ENCODE measurements at regions not wholly inside any gene's neighbourhood (a gene's known extent, or its start where the extent isn't known, plus 50 kb on each side); places are given as distances from the start of the nearest gene placed in this dataset.

DNA sequence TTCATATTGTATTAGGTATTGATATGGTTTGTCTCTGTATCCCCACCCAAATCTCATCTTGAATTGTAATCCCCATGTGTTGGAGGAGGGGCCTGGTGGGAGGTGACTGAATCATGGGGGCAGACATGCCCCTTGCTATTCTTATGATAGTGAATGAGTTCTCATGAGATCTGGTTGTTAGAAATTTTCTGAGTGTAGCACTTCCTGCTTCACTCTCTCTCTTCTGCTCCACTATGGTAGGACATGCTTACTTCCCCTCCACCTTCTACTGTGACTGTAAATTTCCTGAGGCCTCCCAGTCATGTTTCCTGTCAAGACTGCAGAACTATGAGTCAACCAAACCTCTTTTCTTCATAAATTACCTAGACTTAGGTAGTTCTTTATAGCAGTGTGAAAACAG lies 187.4 kb upstream of the SLC24A2 start:
- no peaks in the 10 kb centered on the region for H3K4me1 ChIP-seq (ENCODE audit: control insufficient read depth in 2 of 2, insufficient read depth in 2 of 2, low read length in 2 of 2)
- no peaks in the 10 kb centered on the region for H3K36me3 ChIP-seq (ENCODE audit: control insufficient read depth in 2 of 2, insufficient read depth in 2 of 2, low read length in 2 of 2)
- no peaks in the 10 kb centered on the region for H3K9me3 ChIP-seq (ENCODE audit: control insufficient read depth in 2 of 2, low read length in 2 of 2)
- H3K4me3 ChIP-seq (ENCODE audit: low read length in 2 of 2) = no peak overlapping the region
- no peaks in the 10 kb centered on the region for H3K27me3 ChIP-seq (ENCODE audit: control insufficient read depth in 2 of 2, insufficient read depth in 2 of 2, low read length in 2 of 2)
- H3K9ac ChIP-seq (ENCODE audit: low read depth in 1 of 2, low read length in 2 of 2) = no peak overlapping the region
- H3K27ac ChIP-seq (ENCODE audit: low read depth in 2 of 2, low read length in 2 of 2) = no peak overlapping the region

- no peak overlapping the region for H3K9ac ChIP-seq (ENCODE audit: low read depth in 1 of 2, low read length in 2 of 2)
- H3K4me3 ChIP-seq (ENCODE audit: low read length in 2 of 2) = no peak overlapping the region
- no peaks in the 10 kb centered on the region for H3K9me3 ChIP-seq (ENCODE audit: control insufficient read depth in 2 of 2, low read length in 2 of 2)
- H3K27me3 ChIP-seq (ENCODE audit: control insufficient read depth in 2 of 2, insufficient read depth in 2 of 2, low read length in 2 of 2) = no peaks in the 10 kb centered on the region
- H3K4me1 ChIP-seq (ENCODE audit: control insufficient read depth in 2 of 2, insufficient read depth in 2 of 2, low read length in 2 of 2) = no peaks in the 10 kb centered on the region
- no peaks in the 10 kb centered on the region for H3K36me3 ChIP-seq (ENCODE audit: control insufficient read depth in 2 of 2, insufficient read depth in 2 of 2, low read length in 2 of 2)
- H3K27ac ChIP-seq (ENCODE audit: low read depth in 2 of 2, low read length in 2 of 2) = no peak overlapping the region
Measured at GRCh38 chr9:19975499-19975898, 186.7 kb upstream of the SLC24A2 start.

GRCh38 chr9:19969721-19970120 lies 180.9 kb upstream of the SLC24A2 start:
- no peaks in the 10 kb centered on the region for H3K9me3 ChIP-seq (ENCODE audit: control insufficient read depth in 2 of 2, low read length in 2 of 2)
- no peaks in the 10 kb centered on the region for H3K27me3 ChIP-seq (ENCODE audit: control insufficient read depth in 2 of 2, insufficient read depth in 2 of 2, low read length in 2 of 2)
- H3K4me1 ChIP-seq (ENCODE audit: control insufficient read depth in 2 of 2, insufficient read depth in 2 of 2, low read length in 2 of 2) = no peaks in the 10 kb centered on the region
- H3K4me3 ChIP-seq (ENCODE audit: low read length in 2 of 2) = no peak overlapping the region
- H3K27ac ChIP-seq (ENCODE audit: low read depth in 2 of 2, low read length in 2 of 2) = no peak overlapping the region
- H3K9ac ChIP-seq (ENCODE audit: low read depth in 1 of 2, low read length in 2 of 2) = no peak overlapping the region
- no peaks in the 10 kb centered on the region for H3K36me3 ChIP-seq (ENCODE audit: control insufficient read depth in 2 of 2, insufficient read depth in 2 of 2, low read length in 2 of 2)

- Histone ChIP-seq H3K4me3 (ENCODE audit: low read length in 2 of 2) (no peak overlapping the region), H3K9ac (ENCODE audit: low read depth in 1 of 2, low read length in 2 of 2) (no peak overlapping the region), H3K27me3 (ENCODE audit: control insufficient read depth in 2 of 2, insufficient read depth in 2 of 2, low read length in 2 of 2) (no peaks in the 10 kb centered on the region), H3K36me3 (ENCODE audit: control insufficient read depth in 2 of 2, insufficient read depth in 2 of 2, low read length in 2 of 2) (no peaks in the 10 kb centered on the region), H3K9me3 (ENCODE audit: control insufficient read depth in 2 of 2, low read length in 2 of 2) (no peaks in the 10 kb centered on the region), H3K27ac (ENCODE audit: low read depth in 2 of 2, low read length in 2 of 2) (no peak overlapping the region), H3K4me1 (ENCODE audit: control insufficient read depth in 2 of 2, insufficient read depth in 2 of 2, low read length in 2 of 2) (no peaks in the 10 kb centered on the region)
Measured at GRCh38 chr9:19967888-19968459, 179.1 kb upstream of the SLC24A2 start.

DNA sequence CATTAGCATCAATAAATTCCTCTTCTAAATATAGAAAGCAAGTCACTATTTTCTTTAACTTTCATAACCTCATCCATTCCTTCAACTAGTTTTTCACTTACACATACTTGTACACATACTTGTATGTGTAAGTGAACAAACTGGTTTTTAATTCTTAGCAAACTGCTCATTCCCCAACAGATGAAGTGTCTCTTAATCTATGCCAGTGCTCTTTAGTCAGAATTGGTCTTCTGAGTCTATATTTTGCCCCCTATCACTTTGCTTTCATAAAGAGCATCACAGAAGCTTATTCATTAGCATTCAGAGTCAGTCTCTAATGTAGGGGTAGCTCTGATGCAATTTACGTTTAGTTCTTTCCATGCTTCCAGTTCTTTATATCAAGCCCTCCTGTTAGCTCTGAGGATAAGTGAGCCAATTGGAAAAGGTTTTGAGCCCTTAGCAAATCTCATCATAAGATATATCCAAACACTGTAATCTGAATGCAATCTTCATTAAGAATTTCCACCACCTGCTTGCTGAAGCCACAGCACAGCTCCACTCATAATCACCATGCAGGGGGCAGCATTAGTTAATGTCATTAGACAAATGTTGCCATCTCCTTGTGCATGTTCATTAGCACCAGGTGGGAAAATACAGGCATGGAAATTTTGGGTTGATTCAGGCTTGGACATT lies 178.5 kb upstream of the SLC24A2 start:
- Histone ChIP-seq H3K4me1 (ENCODE audit: control insufficient read depth in 2 of 2, insufficient read depth in 2 of 2, low read length in 2 of 2) (no peaks in the 10 kb centered on the region), H3K27ac (ENCODE audit: low read depth in 2 of 2, low read length in 2 of 2) (no peak overlapping the region)

DNA sequence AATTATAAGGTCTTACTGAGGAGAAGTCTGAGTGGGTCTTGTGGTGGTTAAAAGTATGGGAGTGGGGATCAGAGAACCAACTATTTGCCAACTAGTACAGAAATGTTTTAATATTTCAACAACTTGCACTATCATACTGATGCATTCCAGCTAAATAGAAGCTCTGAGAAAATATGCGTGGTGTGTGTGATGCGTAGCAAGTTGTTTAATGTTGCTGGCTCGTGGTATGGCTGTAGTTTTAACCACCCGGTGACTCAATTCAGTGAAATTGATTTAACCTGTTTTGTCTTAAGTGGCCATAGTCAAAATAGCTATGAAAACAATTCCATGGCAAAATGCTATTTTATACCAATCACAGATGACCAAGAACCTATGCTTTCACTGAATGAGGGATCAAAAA lies 176.5 kb upstream of the SLC24A2 start:
- H3K36me3 ChIP-seq (ENCODE audit: control insufficient read depth in 2 of 2, insufficient read depth in 2 of 2, low read length in 2 of 2) = no peaks in the 10 kb centered on the region
- no peaks in the 10 kb centered on the region for H3K4me1 ChIP-seq (ENCODE audit: control insufficient read depth in 2 of 2, insufficient read depth in 2 of 2, low read length in 2 of 2)
- no peak overlapping the region for H3K4me3 ChIP-seq (ENCODE audit: low read length in 2 of 2)
- no peaks in the 10 kb centered on the region for H3K9me3 ChIP-seq (ENCODE audit: control insufficient read depth in 2 of 2, low read length in 2 of 2)
- H3K27ac ChIP-seq (ENCODE audit: low read depth in 2 of 2, low read length in 2 of 2) = no peak overlapping the region
- H3K9ac ChIP-seq (ENCODE audit: low read depth in 1 of 2, low read length in 2 of 2) = no peak overlapping the region
- no peaks in the 10 kb centered on the region for H3K27me3 ChIP-seq (ENCODE audit: control insufficient read depth in 2 of 2, insufficient read depth in 2 of 2, low read length in 2 of 2)

More for the DNA sequence above, 178.5 kb upstream of the SLC24A2 start:
- Histone ChIP-seq H3K27me3 (ENCODE audit: control insufficient read depth in 2 of 2, insufficient read depth in 2 of 2, low read length in 2 of 2) (no peaks in the 10 kb centered on the region), H3K36me3 (ENCODE audit: control insufficient read depth in 2 of 2, insufficient read depth in 2 of 2, low read length in 2 of 2) (no peaks in the 10 kb centered on the region), H3K9me3 (ENCODE audit: control insufficient read depth in 2 of 2, low read length in 2 of 2) (no peaks in the 10 kb centered on the region), H3K4me3 (ENCODE audit: low read length in 2 of 2) (no peak overlapping the region), H3K9ac (ENCODE audit: low read depth in 1 of 2, low read length in 2 of 2) (no peak overlapping the region)

GRCh38 chr9:19947996-19948395 lies 159.2 kb upstream of the SLC24A2 start:
- no peaks in the 10 kb centered on the region for H3K9me3 ChIP-seq (ENCODE audit: control insufficient read depth in 2 of 2, low read length in 2 of 2)
- no peaks in the 10 kb centered on the region for H3K36me3 ChIP-seq (ENCODE audit: control insufficient read depth in 2 of 2, insufficient read depth in 2 of 2, low read length in 2 of 2)
- H3K27me3 ChIP-seq (ENCODE audit: control insufficient read depth in 2 of 2, insufficient read depth in 2 of 2, low read length in 2 of 2) = no peaks in the 10 kb centered on the region
- H3K4me3 ChIP-seq (ENCODE audit: low read length in 2 of 2) = no peak overlapping the region
- H3K4me1 ChIP-seq (ENCODE audit: control insufficient read depth in 2 of 2, insufficient read depth in 2 of 2, low read length in 2 of 2) = no peaks in the 10 kb centered on the region
- H3K9ac ChIP-seq (ENCODE audit: low read depth in 1 of 2, low read length in 2 of 2) = no peak overlapping the region
- no peak overlapping the region for H3K27ac ChIP-seq (ENCODE audit: low read depth in 2 of 2, low read length in 2 of 2)

DNA sequence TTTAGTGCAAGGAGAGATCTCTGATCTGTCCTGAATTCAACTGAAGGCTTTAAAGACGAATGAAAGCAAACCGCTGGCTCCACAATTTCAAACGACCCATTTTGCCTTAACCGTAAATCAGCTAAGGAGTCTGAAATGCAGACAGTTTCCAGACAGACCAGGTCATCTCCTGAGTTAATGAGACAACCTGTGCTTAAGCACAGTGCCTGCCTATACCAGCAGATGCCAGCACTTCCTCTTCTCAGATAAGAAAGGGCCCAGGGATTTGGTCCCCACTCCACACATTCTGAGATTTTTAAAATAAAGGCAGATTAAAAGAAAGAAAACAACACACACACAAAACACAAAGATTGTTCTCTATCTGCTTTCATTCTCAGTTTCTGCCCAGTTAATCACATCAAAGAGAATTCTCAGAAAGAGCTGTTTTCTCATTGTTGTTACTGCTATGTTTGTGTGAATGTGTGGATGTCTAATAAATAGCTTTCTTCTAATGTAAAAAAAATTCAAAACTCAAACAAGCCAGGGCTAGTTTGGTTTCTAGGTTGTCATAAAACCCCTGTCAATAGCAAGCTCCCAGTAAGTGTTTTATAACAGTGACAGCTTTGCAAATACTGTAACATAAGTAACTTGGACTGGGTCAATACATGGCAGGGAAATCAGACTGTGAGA lies 157.7 kb upstream of the SLC24A2 start:
- Histone ChIP-seq H3K9me3 (ENCODE audit: control insufficient read depth in 2 of 2, low read length in 2 of 2) (no peaks in the 10 kb centered on the region), H3K27ac (ENCODE audit: low read depth in 2 of 2, low read length in 2 of 2) (no peak overlapping the region), H3K4me1 (ENCODE audit: control insufficient read depth in 2 of 2, insufficient read depth in 2 of 2, low read length in 2 of 2) (no peaks in the 10 kb centered on the region), H3K36me3 (ENCODE audit: control insufficient read depth in 2 of 2, insufficient read depth in 2 of 2, low read length in 2 of 2) (no peaks in the 10 kb centered on the region), H3K4me3 (ENCODE audit: low read length in 2 of 2) (no peak overlapping the region), H3K27me3 (ENCODE audit: control insufficient read depth in 2 of 2, insufficient read depth in 2 of 2, low read length in 2 of 2) (no peaks in the 10 kb centered on the region), H3K9ac (ENCODE audit: low read depth in 1 of 2, low read length in 2 of 2) (no peak overlapping the region)

DNA sequence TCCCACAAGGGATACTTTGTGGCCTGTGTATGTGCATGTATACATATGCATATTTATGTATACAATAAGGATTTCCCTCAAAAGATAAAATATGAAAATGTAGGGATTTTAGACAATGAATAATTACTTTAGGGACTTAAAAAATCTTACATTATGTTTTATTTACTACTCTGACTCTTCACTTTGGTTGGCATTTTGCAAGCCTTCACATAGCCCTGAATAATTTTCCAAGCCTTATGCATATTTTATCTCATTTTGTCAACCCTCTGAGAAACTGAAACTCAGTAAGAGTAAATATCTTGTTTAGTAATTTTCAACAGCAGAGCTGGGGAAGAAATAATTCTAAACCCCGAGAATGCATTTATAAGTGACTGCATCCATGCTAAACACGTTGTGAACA lies 153.0 kb upstream of the SLC24A2 start:
- H3K9ac ChIP-seq (ENCODE audit: low read depth in 1 of 2, low read length in 2 of 2) = no peak overlapping the region
- H3K27me3 ChIP-seq (ENCODE audit: control insufficient read depth in 2 of 2, insufficient read depth in 2 of 2, low read length in 2 of 2) = no peaks in the 10 kb centered on the region
- no peaks in the 10 kb centered on the region for H3K9me3 ChIP-seq (ENCODE audit: control insufficient read depth in 2 of 2, low read length in 2 of 2)
- H3K4me1 ChIP-seq (ENCODE audit: control insufficient read depth in 2 of 2, insufficient read depth in 2 of 2, low read length in 2 of 2) = no peaks in the 10 kb centered on the region
- no peak overlapping the region for H3K27ac ChIP-seq (ENCODE audit: low read depth in 2 of 2, low read length in 2 of 2)
- H3K36me3 ChIP-seq (ENCODE audit: control insufficient read depth in 2 of 2, insufficient read depth in 2 of 2, low read length in 2 of 2) = no peaks in the 10 kb centered on the region
- H3K4me3 ChIP-seq (ENCODE audit: low read length in 2 of 2) = no peak overlapping the region

DNA sequence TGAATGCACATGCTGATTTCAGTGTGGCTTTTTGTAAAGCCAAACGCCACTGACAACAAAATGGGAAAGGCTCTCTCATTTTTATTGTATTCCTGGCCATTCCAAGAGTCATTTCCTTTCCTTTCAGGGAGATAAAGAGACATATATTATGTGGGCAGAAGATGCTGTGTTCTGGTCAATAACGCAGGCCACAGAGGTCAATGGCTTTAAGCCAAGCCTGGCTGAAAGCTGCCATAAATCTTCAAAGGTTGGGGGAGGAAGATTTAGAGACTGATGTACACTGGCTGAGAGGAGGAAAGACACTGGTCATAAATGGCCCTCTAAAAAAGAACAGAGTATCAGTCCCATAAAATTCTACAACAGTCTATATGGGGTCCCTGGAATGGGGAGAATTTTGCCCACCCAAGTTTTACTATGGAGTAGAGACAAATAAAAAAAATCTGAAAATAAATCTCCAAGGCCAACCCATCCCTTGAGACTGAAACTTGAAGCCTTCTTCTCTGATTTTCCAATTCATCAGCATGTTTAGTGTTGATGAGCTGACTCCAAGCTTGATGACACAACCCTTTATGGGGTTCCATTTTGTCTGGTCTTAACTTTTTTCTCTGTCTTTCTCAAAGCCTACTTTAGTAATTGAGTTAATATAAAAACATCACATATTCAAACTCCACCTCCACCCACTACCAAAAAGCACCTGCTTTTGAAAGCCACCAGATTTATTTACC lies 152.1 kb upstream of the SLC24A2 start:
- Histone ChIP-seq H3K4me3 (ENCODE audit: low read length in 2 of 2) (no peak overlapping the region), H3K36me3 (ENCODE audit: control insufficient read depth in 2 of 2, insufficient read depth in 2 of 2, low read length in 2 of 2) (no peaks in the 10 kb centered on the region), H3K27me3 (ENCODE audit: control insufficient read depth in 2 of 2, insufficient read depth in 2 of 2, low read length in 2 of 2) (no peaks in the 10 kb centered on the region), H3K4me1 (ENCODE audit: control insufficient read depth in 2 of 2, insufficient read depth in 2 of 2, low read length in 2 of 2) (no peaks in the 10 kb centered on the region), H3K27ac (ENCODE audit: low read depth in 2 of 2, low read length in 2 of 2) (no peak overlapping the region), H3K9ac (ENCODE audit: low read depth in 1 of 2, low read length in 2 of 2) (no peak overlapping the region), H3K9me3 (ENCODE audit: control insufficient read depth in 2 of 2, low read length in 2 of 2) (no peaks in the 10 kb centered on the region)

Measured in mucosa of rectum (tissue), 2 donors.